ENCODE measurements at regions not wholly inside any gene's neighbourhood (a gene's known extent, or its start where the extent isn't known, plus 50 kb on each side); places are given as distances from the start of the nearest gene placed in this dataset.

DNA sequence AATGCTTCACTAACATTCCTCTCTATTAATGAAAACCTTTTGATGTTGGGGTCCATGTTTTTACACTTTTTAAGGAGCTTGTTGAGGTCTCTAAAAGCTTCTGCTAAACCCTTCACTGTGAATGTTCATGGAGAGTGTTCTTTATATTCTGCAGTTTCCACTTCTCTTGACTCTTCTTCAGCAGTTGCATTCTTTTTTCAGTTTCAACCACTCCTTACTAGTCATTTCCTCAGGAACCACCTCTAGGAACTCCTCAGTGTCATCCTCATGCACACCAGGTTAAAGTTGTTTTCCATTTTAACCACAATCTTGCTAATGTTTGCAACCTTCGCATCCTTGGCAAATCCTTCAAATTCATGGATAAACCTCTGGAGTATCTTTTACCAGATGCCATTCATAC lies 821.6 kb downstream of the ANKRD7 start:
- Histone ChIP-seq H2AFZ (ENCODE audit: insufficient read depth, low read depth, low read length, poor library complexity, severe bottlenecking) (no peak overlapping the region), H3K79me2 (ENCODE audit: control insufficient read depth, insufficient read depth, low read length) (no peaks in the 10 kb centered on the region), H3K9me3 (ENCODE audit: control extremely low read depth in 1 of 3, control insufficient read depth in 2 of 3, insufficient read depth in 1 of 3, low read length in 2 of 3) (no peaks in the 10 kb centered on the region), H3K36me3 (replicated peaks in 1 of 2; ENCODE audit: control extremely low read depth in 1 of 2, control insufficient read depth in 1 of 2, extremely low read depth in 1 of 2, insufficient read depth in 2 of 2, low read length in 1 of 2) (no peaks in the 10 kb centered on the region), H4K20me1 (ENCODE audit: control insufficient read depth, insufficient read depth, low read length, poor library complexity, severe bottlenecking) (no peaks in the 10 kb centered on the region), H3K4me1 (ENCODE audit: control insufficient read depth in 2 of 2, insufficient read depth in 2 of 2, low read length in 2 of 2) (no peaks in the 10 kb centered on the region), H3K27ac (ENCODE audit: low read length in 2 of 2) (no peak overlapping the region), H3K27me3 (replicated peaks in 1 of 4; ENCODE audit: control extremely low read depth in 1 of 4, control insufficient read depth in 3 of 4, insufficient read depth in 4 of 4, low read length in 3 of 4) (no peaks in the 10 kb centered on the region), H3K4me3 (ENCODE audit: control extremely low read depth in 1 of 5, extremely low read depth in 1 of 5, insufficient read depth in 1 of 5, low read depth in 2 of 5, low read length in 4 of 5) (no peak overlapping the region), H3K4me2 (replicated peaks; ENCODE audit: low read depth, low read length, poor library complexity, severe bottlenecking) (no peak overlapping the region), H3K9ac (ENCODE audit: low read length) (no peak overlapping the region)
- intact Hi-C loops (cut with micrococcal nuclease), result no loop called here
- CTCF ChIA-PET, result no interaction called here
- Mint-ChIP-seq H3K4me3 (no peak overlapping the region), H3K27ac (no peak overlapping the region), H3K4me1 (no peaks in the 10 kb centered on the region), H3K9me3 (ENCODE audit: insufficient read depth) (no peaks in the 10 kb centered on the region), H3K27me3 (no peaks in the 10 kb centered on the region)
- WGBS (ENCODE audit: insufficient coverage), result 100% methylated on average over 1 of the region's 1 CpG
- TF ChIP-seq EZH2 (IDR thresholded peaks at IDR 0.05; ENCODE audit: borderline replicate concordance, insufficient read depth, low read depth, low read length, poor library complexity, severe bottlenecking), result no peak
- TF ChIP-seq, protein P1, sequence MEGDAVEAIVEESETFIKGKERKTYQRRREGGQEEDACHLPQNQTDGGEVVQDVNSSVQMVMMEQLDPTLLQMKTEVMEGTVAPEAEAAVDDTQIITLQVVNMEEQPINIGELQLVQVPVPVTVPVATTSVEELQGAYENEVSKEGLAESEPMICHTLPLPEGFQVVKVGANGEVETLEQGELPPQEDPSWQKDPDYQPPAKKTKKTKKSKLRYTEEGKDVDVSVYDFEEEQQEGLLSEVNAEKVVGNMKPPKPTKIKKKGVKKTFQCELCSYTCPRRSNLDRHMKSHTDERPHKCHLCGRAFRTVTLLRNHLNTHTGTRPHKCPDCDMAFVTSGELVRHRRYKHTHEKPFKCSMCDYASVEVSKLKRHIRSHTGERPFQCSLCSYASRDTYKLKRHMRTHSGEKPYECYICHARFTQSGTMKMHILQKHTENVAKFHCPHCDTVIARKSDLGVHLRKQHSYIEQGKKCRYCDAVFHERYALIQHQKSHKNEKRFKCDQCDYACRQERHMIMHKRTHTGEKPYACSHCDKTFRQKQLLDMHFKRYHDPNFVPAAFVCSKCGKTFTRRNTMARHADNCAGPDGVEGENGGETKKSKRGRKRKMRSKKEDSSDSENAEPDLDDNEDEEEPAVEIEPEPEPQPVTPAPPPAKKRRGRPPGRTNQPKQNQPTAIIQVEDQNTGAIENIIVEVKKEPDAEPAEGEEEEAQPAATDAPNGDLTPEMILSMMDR (IDR thresholded peaks at IDR 0.05), result no peak
- DNase-seq (no peak), ATAC-seq (ENCODE audit: low read depth) (no peak)
- POLR2A ChIA-PET, result no interaction called here

DNA sequence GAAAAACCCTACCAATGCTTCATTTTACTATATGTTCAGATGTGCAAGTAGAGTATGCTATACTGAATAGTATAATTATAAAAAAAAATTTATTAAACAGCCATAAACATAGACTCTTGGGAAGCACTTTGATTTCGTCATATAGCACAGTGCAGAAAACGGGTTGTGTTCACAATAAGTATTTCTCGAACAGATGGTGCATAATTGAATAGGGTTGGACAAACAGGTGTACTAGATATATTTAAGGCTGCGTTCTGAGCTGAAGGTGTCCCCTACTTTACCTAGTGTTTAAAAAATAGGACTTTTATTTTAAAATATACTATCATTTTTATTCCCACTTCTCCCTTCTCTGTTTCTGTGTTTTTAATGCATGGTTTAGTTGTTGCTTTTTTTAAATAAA lies 841.5 kb downstream of the ANKRD7 start:
- Histone ChIP-seq H2AFZ (ENCODE audit: insufficient read depth, low read depth, low read length, poor library complexity, severe bottlenecking) (no peak overlapping the region), H3K4me2 (replicated peaks; ENCODE audit: low read depth, low read length, poor library complexity, severe bottlenecking) (no peak overlapping the region), H4K20me1 (ENCODE audit: control insufficient read depth, insufficient read depth, low read length, poor library complexity, severe bottlenecking) (no peaks in the 10 kb centered on the region), H3K4me1 (ENCODE audit: control insufficient read depth in 2 of 2, insufficient read depth in 2 of 2, low read length in 2 of 2) (no peaks in the 10 kb centered on the region), H3K79me2 (ENCODE audit: control insufficient read depth, insufficient read depth, low read length) (no peaks in the 10 kb centered on the region), H3K27ac (ENCODE audit: low read length in 2 of 2) (no peak overlapping the region), H3K9me3 (ENCODE audit: control extremely low read depth in 1 of 3, control insufficient read depth in 2 of 3, insufficient read depth in 1 of 3, low read length in 2 of 3) (no peaks in the 10 kb centered on the region), H3K27me3 (replicated peaks in 1 of 4; ENCODE audit: control extremely low read depth in 1 of 4, control insufficient read depth in 3 of 4, insufficient read depth in 4 of 4, low read length in 3 of 4) (no peaks in the 10 kb centered on the region), H3K9ac (ENCODE audit: low read length) (no peak overlapping the region), H3K36me3 (replicated peaks in 1 of 2; ENCODE audit: control extremely low read depth in 1 of 2, control insufficient read depth in 1 of 2, extremely low read depth in 1 of 2, insufficient read depth in 2 of 2, low read length in 1 of 2) (no peaks in the 10 kb centered on the region), H3K4me3 (ENCODE audit: control extremely low read depth in 1 of 5, extremely low read depth in 1 of 5, insufficient read depth in 1 of 5, low read depth in 2 of 5, low read length in 4 of 5) (no peak overlapping the region)
- Mint-ChIP-seq H3K27me3 (no peaks in the 10 kb centered on the region), H3K27ac (no peak overlapping the region), H3K9me3 (ENCODE audit: insufficient read depth) (no peaks in the 10 kb centered on the region), H3K4me3 (no peak overlapping the region), H3K4me1 (no peaks in the 10 kb centered on the region)
- TF ChIP-seq, protein P1 (IDR thresholded peaks at IDR 0.05), result no peak
- no peak for TF ChIP-seq EZH2 (IDR thresholded peaks at IDR 0.05; ENCODE audit: borderline replicate concordance, insufficient read depth, low read depth, low read length, poor library complexity, severe bottlenecking)
- POLR2A ChIA-PET, result no interaction called here
- intact Hi-C loops (cut with micrococcal nuclease), result no loop called here
- no peak for ATAC-seq (ENCODE audit: low read depth)
- no CpG with 5 or more reads among the region's 4 CpGs for WGBS (ENCODE audit: insufficient coverage)
- CTCF ChIA-PET, result no interaction called here
- DNase-seq, result no peak
